SK-N-SH treated with all-trans-retinoic acid at 6 μM for 48 hours (cell line): ENCODE measurements at regions not wholly inside any gene's neighbourhood (a gene's known extent, or its start where the extent isn't known, plus 50 kb on each side); places are given as distances from the start of the nearest gene placed in this dataset.

Experiments used
- ARNTL ChIP-seq: fragments of 450-650 bp; formaldehyde crosslinking; IDR thresholded peaks from 2 replicates; pipeline ENCODE4 v1.5.0; 2020; ENCODE audit warnings: low read depth, mild to moderate bottlenecking, moderate library complexity, borderline replicate concordance
- CREB5 ChIP-seq: fragments of 250-450 bp; sonication (Bioruptor Pico); IDR thresholded peaks from 2 replicates; pipeline ENCODE4 v1.5.1; 2020; ENCODE audit warnings: low read depth, mild to moderate bottlenecking, moderate library complexity
- CSDC2 ChIP-seq: fragments of 250-450 bp; sonication (Bioruptor Pico); IDR thresholded peaks from 2 replicates; pipeline ENCODE4 v1.5.0; 2020; ENCODE audit warnings: mild to moderate bottlenecking, moderate library complexity
- ESRRG ChIP-seq: fragments of 250-450 bp; sonication (Bioruptor Pico); IDR thresholded peaks from 2 replicates; pipeline ENCODE4 v1.6.1; 2021; ENCODE audit warnings: mild to moderate bottlenecking
- GLIS3 ChIP-seq: fragments of 250-450 bp; sonication (Bioruptor Pico); IDR thresholded peaks from 2 replicates; pipeline ENCODE4 v1.5.0; 2020; ENCODE audit warnings: mild to moderate bottlenecking, moderate library complexity
- ISL1 ChIP-seq: fragments of 250-450 bp; sonication (Bioruptor Pico); IDR thresholded peaks from 2 replicates; pipeline ENCODE4 v2.1.2; 2022; ENCODE audit warnings: mild to moderate bottlenecking, moderate library complexity
- PATZ1 ChIP-seq: fragments of 250-450 bp; sonication (Bioruptor Pico); IDR thresholded peaks from 2 replicates; pipeline ENCODE4 v1.8.0; 2020; ENCODE audit warnings: mild to moderate bottlenecking, moderate library complexity, borderline replicate concordance
- POU6F1 ChIP-seq: fragments of 250-450 bp; sonication (Bioruptor Pico); IDR thresholded peaks from 2 replicates; pipeline ENCODE4 v1.8.0; 2021; ENCODE audit warnings: low read depth, mild to moderate bottlenecking, moderate library complexity, borderline replicate concordance
- RARB ChIP-seq: fragments of 250-450 bp; sonication (Bioruptor Pico); IDR thresholded peaks from 2 replicates; pipeline ENCODE4 v1.8.0; 2021; ENCODE audit warnings: mild to moderate bottlenecking, moderate library complexity
- TCF4 ChIP-seq: fragments of 250-450 bp; sonication (Bioruptor Pico); IDR thresholded peaks from 2 replicates; pipeline ENCODE4 v1.8.0; 2021; ENCODE audit warnings: mild to moderate bottlenecking, moderate library complexity, borderline replicate concordance
- ZFP30 ChIP-seq: fragments of 450-650 bp; formaldehyde crosslinking; IDR thresholded peaks from 2 replicates; pipeline ENCODE4 v1.5.0; 2022; ENCODE audit warnings: mild to moderate bottlenecking, moderate library complexity
- ZNF70 ChIP-seq: fragments of 450-650 bp; formaldehyde crosslinking; IDR thresholded peaks from 2 replicates; pipeline ENCODE4 v1.5.0; 2020; ENCODE audit warnings: mild to moderate bottlenecking, moderate library complexity
- ZNF8 ChIP-seq: fragments of 450-650 bp; formaldehyde crosslinking; IDR thresholded peaks from 2 replicates; pipeline ENCODE4 v1.5.0; 2020; ENCODE audit warnings: mild to moderate bottlenecking, moderate library complexity

- no peak for TF ChIP-seq POU6F1 (CRISPR knock-in tag)
- TF ChIP-seq PATZ1 (CRISPR knock-in tag): no peak
- no peak for TF ChIP-seq ARNTL (CRISPR knock-in tag)
- TF ChIP-seq CSDC2 (CRISPR knock-in tag): no peak
- TF ChIP-seq ISL1 (CRISPR knock-in tag): peak; percentile 70
- no peak for TF ChIP-seq ZFP30 (CRISPR knock-in tag)
- no peak for TF ChIP-seq ZNF8 (CRISPR knock-in tag)
- TF ChIP-seq ZNF70: no peak
- TF ChIP-seq ESRRG: no peak
- no peak for TF ChIP-seq RARB (CRISPR knock-in tag)
- no peak for TF ChIP-seq GLIS3 (CRISPR knock-in tag)
- TF ChIP-seq CREB5: no peak
- TF ChIP-seq TCF4: no peak
These were observed 944.2 kb downstream of the EFNB2 start for GRCh38 chr13:105591277-105591676.
